NCI-H1092 (cell line): ENCODE measurements at regions not wholly inside any gene's neighbourhood (a gene's known extent, or its start where the extent isn't known, plus 50 kb on each side); places are given as distances from the start of the nearest gene placed in this dataset.
"Not testable (repeated sequence)": the region's sequence is repeated elsewhere in the genome, so short reads cannot be mapped to it uniquely, and the experiment has no call there.

Experiments
- DNase-seq: peaks from one replicate; lab custom pipeline; 2025; lab: John Stamatoyannopoulos, UW

GRCh38 chr3:73867524-73867923, 242.8 kb upstream of the PDZRN3 start:
- no peak for DNase-seq

DNA sequence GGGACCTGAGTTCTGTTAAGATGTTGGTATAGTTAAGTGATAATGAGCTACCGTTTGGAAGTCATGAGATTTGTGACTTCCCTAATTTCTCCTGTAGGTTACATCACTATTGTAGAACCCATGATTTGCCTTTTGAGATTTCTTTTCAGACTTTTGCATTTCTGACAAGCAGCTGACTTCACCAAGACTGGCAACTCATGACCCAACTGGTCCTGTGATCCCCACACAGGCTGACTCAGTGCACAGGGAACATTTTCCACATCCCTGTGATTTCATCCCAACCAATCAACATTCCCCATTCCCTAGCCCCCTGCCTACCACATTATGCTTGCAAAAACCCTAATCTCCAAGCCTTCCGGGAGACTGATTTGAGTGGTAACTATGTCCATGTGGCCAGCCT, 242.1 kb upstream of the PDZRN3 start:
- DNase-seq: no peak

- no peak for DNase-seq
Observed at GRCh38 chr3:73863546-73864079, 238.9 kb upstream of the PDZRN3 start.

- no peak for DNase-seq
Observed at GRCh38 chr3:73855813-73856212, 231.1 kb upstream of the PDZRN3 start.

- DNase-seq: peak; percentile 2
Observed at GRCh38 chr3:73848173-73848906, 223.6 kb upstream of the PDZRN3 start.

GRCh38 chr3:73846951-73847350, 222.2 kb upstream of the PDZRN3 start:
- DNase-seq: no peak

DNA sequence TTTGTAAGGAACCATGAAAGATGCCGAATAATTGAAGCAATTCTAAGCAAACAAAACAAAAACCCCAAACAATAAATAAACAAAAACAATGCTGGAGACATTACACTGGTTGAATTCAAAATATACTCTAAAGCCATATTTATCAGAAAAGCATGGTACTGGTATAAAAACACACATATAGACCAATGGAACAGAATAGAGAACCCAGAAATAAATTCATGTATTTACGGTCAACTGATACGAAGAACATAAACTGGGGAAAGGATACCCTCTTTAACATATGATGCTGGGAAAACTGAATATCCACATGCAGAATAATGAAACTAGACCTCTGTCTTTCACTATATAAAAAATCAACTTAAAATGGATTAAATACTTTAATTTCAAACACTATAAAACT, 214.3 kb upstream of the PDZRN3 start:
- no peak for DNase-seq

- DNase-seq: no peak
Observed at GRCh38 chr3:73835945-73836344, 211.2 kb upstream of the PDZRN3 start.

GRCh38 chr3:73832426-73832825, 207.7 kb upstream of the PDZRN3 start:
- DNase-seq: no peak

- DNase-seq: no peak
Observed at GRCh38 chr3:73828348-73828747, 203.6 kb upstream of the PDZRN3 start.

GRCh38 chr3:73827725-73828211, 203.0 kb upstream of the PDZRN3 start:
- DNase-seq: no peak

DNA sequence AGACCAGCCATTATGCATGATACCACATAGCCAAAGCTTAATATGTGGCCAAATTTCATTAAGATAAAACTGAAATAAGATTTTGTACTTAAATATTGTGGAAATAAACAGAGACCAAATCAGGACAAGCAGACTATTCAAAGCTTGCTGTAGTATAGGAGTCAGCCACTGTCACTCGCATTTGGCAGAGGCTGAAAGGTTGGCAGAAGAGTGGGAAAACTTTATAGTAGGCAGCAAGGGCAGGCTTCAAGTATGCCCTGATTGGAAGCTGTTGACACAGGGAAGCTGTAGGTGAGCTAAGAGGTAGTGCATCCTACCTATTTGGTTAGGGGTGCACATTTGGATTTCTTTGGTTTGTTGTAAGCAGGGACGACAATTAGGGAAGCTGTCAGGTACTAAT, 202.5 kb upstream of the PDZRN3 start:
- DNase-seq: no peak

DNA sequence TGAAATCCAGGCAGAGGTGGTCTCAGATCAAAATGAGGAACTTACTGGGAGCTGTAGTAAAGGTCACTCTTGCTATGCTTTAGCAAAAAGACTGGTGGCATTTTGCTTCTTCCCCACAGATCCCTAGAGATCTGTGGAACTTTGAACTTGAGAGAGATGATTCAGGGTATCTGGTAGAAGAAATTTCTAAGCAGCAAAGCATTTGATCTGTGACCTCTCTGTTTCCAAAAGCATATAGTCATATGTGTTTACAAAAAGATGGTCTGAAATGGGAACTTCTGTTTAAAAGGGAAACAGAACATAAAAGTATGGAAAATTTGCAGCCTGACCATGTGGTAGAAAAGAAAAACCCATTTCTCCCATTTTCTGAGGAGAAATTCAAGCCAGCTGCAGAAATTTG, 196.2 kb upstream of the PDZRN3 start:
- not testable (repeated sequence) for DNase-seq

- no peak for DNase-seq
Observed at GRCh38 chr3:73820431-73820830, 195.7 kb upstream of the PDZRN3 start.

DNA sequence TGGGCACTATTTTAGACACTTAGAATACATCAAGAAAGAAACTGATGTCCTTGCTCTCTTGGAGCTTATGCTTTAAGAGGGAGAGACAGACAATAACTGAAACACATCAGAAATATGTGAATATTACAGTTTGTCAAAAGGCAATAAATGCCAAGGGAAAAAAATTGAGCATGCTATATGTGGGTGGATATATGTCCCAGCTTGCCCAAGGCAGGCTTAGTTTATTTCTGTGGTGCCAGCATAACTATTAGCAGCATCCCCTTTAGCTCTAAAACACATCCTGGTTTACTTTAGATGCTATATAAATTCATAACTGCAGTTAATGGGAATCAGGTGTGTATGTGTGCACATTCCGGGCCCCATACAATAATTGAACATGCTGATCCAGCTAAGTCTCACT, 191.2 kb upstream of the PDZRN3 start:
- DNase-seq: no peak

GRCh38 chr3:73813692-73814292, 189.1 kb upstream of the PDZRN3 start:
- no peak for DNase-seq

GRCh38 chr3:73813291-73813690, 188.6 kb upstream of the PDZRN3 start:
- no peak for DNase-seq

GRCh38 chr3:73812054-73812453, 187.3 kb upstream of the PDZRN3 start:
- no peak for DNase-seq

GRCh38 chr3:73808862-73809509, 184.2 kb upstream of the PDZRN3 start:
- no peak for DNase-seq

- no peak for DNase-seq
Observed at GRCh38 chr3:73805435-73805834, 180.7 kb upstream of the PDZRN3 start.

GRCh38 chr3:73804204-73804603, 179.5 kb upstream of the PDZRN3 start:
- DNase-seq: no peak

DNA sequence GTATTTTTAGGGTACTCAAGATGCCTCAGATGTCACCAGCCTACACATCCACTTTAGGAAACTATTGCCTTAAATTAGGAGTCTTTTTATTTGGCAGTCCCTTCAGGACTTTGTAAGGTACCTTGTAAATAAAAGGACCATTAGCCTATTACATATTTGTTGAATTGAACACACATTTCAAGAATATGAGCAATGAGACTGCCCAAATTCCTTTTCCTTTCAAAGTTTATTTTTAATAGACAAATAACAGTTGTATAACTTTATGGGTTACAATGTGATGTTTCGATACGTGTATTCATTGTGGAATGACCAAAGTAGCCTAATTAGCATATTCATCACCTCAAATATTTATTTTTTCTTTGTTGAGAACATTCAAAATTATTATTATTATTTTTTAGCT, 176.7 kb upstream of the PDZRN3 start:
- DNase-seq: no peak

GRCh38 chr3:73797311-73797710, 172.6 kb upstream of the PDZRN3 start:
- no peak for DNase-seq
